Smooth muscle cell (in vitro differentiated cells): ENCODE measurements at regions not wholly inside any gene's neighbourhood (a gene's known extent, or its start where the extent isn't known, plus 50 kb on each side); places are given as distances from the start of the nearest gene placed in this dataset.

Experiments used
- DNase-seq: peaks from one replicate; lab custom pipeline; 2025; ENCODE audit not compliant: unreplicated experiment; lab: John Stamatoyannopoulos, UW
- H2AFZ ChIP-seq: fragments of 200-600 bp; sonication (generic); 2 replicates; pipeline ENCODE4 v1.6.0; 2016; ENCODE audit warnings: antibody characterized with exemption, low read depth, mild to moderate bottlenecking
- H3F3A ChIP-seq: fragments of 200-600 bp; sonication (generic); 2 replicates; pipeline ENCODE4 v1.6.0; 2017; ENCODE audit warnings: antibody characterized with exemption, low read depth
- H3K27ac ChIP-seq: fragments of 200-600 bp; sonication (generic); 2 replicates; pipeline ENCODE4 v1.5.1; 2016; ENCODE audit warnings: low read depth, mild to moderate bottlenecking
- H3K27me3 ChIP-seq: fragments of 200-600 bp; sonication (generic); 2 replicates; pipeline ENCODE4 v1.6.1; 2016; ENCODE audit warnings: low read depth, mild to moderate bottlenecking
- H3K36me3 ChIP-seq: fragments of 200-600 bp; sonication (generic); 2 replicates; pipeline ENCODE4 v1.5.1; 2016; ENCODE audit warnings: low read depth
- H3K4me1 ChIP-seq: fragments of 200-600 bp; sonication (generic); 2 replicates; pipeline ENCODE4 v1.5.1; 2016; ENCODE audit warnings: low read depth
- H3K4me2 ChIP-seq: fragments of 200-600 bp; sonication (generic); 2 replicates; pipeline ENCODE4 v1.6.0; 2016; ENCODE audit warnings: mild to moderate bottlenecking
- H3K4me3 ChIP-seq: fragments of 200-600 bp; sonication (generic); 2 replicates; pipeline ENCODE4 v1.5.1; 2016; ENCODE audit warnings: mild to moderate bottlenecking
- H3K79me2 ChIP-seq: fragments of 200-600 bp; sonication (generic); 2 replicates; pipeline ENCODE4 v1.6.0; 2016; ENCODE audit warnings: low read depth, mild to moderate bottlenecking
- H3K9ac ChIP-seq: fragments of 200-600 bp; sonication (generic); 2 replicates; pipeline ENCODE4 v1.6.0; 2016; ENCODE audit warnings: low read depth
- H3K9me3 ChIP-seq: fragments of 200-600 bp; sonication (generic); replicated peaks from 2 replicates; pipeline ENCODE4 v1.5.1; 2016; ENCODE audit warnings: low read depth
- H4K20me1 ChIP-seq: fragments of 200-600 bp; sonication (generic); 2 replicates; pipeline ENCODE4 v1.6.0; 2016; ENCODE audit warnings: low read depth
- WGBS: methylation state at CpG from one replicate; pipeline ENCODE4 v1.1.7; 2016; ENCODE audit warnings: low lambda C conversion rate; 5-methylcytosine and 5-hydroxymethylcytosine counted together
- TF ChIP-seq, protein P1 (sequence below): fragments of 200-600 bp; sonication (generic); IDR thresholded peaks from 2 replicates; pipeline ENCODE4 v1.5.1; 2017; ENCODE audit warnings: borderline replicate concordance, mild to moderate bottlenecking, antibody characterized with exemption; ENCODE audit not compliant: insufficient read depth, poor library complexity, severe bottlenecking

DNA sequence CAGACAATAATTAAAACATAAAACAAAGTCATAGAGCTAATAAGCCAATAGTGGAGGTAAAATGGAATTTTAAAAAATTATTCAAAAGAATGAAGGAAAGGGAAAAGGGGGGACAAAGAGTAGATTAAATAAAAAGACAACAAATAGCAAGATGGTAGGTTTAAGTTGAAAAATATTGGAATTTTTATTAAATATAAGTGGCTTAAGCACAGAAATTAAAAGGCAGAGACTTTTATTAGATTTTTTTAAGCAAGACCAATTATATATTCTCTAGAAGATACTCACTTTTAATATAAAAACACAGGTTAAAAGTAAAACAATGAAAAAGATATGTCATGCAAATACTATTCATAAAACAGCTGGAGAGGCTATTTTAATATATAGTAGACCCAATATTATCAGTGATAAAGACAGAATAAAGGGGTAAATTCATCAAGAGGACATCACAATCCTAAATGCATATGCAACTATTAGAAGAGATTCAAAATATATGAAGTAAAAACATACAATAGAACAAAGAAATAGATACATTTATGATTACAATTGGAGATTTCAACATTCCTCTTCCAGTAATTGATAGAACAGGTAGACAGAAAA, 98.7 kb downstream of the CYP26B1 start:
- H4K20me1 ChIP-seq = no peaks in the 10 kb centered on the region
- H3K79me2 ChIP-seq = no peaks in the 10 kb centered on the region
- H3K4me2 ChIP-seq = no peak overlapping the region
- DNase-seq = no peak
- no peak overlapping the region for H3K4me3 ChIP-seq
- no peaks in the 10 kb centered on the region for H3K27me3 ChIP-seq
- H3K4me1 ChIP-seq = no peaks in the 10 kb centered on the region
- TF ChIP-seq, protein P1, sequence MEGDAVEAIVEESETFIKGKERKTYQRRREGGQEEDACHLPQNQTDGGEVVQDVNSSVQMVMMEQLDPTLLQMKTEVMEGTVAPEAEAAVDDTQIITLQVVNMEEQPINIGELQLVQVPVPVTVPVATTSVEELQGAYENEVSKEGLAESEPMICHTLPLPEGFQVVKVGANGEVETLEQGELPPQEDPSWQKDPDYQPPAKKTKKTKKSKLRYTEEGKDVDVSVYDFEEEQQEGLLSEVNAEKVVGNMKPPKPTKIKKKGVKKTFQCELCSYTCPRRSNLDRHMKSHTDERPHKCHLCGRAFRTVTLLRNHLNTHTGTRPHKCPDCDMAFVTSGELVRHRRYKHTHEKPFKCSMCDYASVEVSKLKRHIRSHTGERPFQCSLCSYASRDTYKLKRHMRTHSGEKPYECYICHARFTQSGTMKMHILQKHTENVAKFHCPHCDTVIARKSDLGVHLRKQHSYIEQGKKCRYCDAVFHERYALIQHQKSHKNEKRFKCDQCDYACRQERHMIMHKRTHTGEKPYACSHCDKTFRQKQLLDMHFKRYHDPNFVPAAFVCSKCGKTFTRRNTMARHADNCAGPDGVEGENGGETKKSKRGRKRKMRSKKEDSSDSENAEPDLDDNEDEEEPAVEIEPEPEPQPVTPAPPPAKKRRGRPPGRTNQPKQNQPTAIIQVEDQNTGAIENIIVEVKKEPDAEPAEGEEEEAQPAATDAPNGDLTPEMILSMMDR = no peak
- no peaks in the 10 kb centered on the region for H3F3A ChIP-seq
- no peaks in the 10 kb centered on the region for H3K36me3 ChIP-seq
- H3K9ac ChIP-seq = no peak overlapping the region
- H2AFZ ChIP-seq = no peak overlapping the region
- no peaks in the 10 kb centered on the region for H3K9me3 ChIP-seq
- no peak overlapping the region for H3K27ac ChIP-seq

- no peak for DNase-seq
- no peak overlapping the region for H3K4me2 ChIP-seq
- no peak overlapping the region for H3K9ac ChIP-seq
- TF ChIP-seq, protein P1 = no peak
- H4K20me1 ChIP-seq = no peaks in the 10 kb centered on the region
- H3K27me3 ChIP-seq = no peaks in the 10 kb centered on the region
- no peaks in the 10 kb centered on the region for H3K36me3 ChIP-seq
- no peak overlapping the region for H3K27ac ChIP-seq
- H3K9me3 ChIP-seq = no peaks in the 10 kb centered on the region
- no peak overlapping the region for H2AFZ ChIP-seq
- H3K79me2 ChIP-seq = no peaks in the 10 kb centered on the region
- H3K4me3 ChIP-seq = no peak overlapping the region
- H3K4me1 ChIP-seq = no peaks in the 10 kb centered on the region
- H3F3A ChIP-seq = no peaks in the 10 kb centered on the region
Measured at GRCh38 chr2:72043985-72044384, 103.7 kb downstream of the CYP26B1 start.

- H3K27me3 ChIP-seq = no peaks in the 10 kb centered on the region
- no peaks in the 10 kb centered on the region for H3F3A ChIP-seq
- H3K79me2 ChIP-seq = no peaks in the 10 kb centered on the region
- H3K36me3 ChIP-seq = no peaks in the 10 kb centered on the region
- no peak overlapping the region for H2AFZ ChIP-seq
- TF ChIP-seq, protein P1 = no peak
- no peak overlapping the region for H3K4me2 ChIP-seq
- H3K9ac ChIP-seq = no peak overlapping the region
- no peaks in the 10 kb centered on the region for H3K4me1 ChIP-seq
- 80% methylated on average over 5 of the region's 5 CpGs for WGBS
- no peaks in the 10 kb centered on the region for H3K9me3 ChIP-seq
- no peaks in the 10 kb centered on the region for H4K20me1 ChIP-seq
- no peak for DNase-seq
- no peak overlapping the region for H3K4me3 ChIP-seq
- no peak overlapping the region for H3K27ac ChIP-seq
Measured at GRCh38 chr2:72041638-72042111, 106.0 kb downstream of the CYP26B1 start.
